ACHN (cell line): ENCODE measurements at regions not wholly inside any gene's neighbourhood (a gene's known extent, or its start where the extent isn't known, plus 50 kb on each side); places are given as distances from the start of the nearest gene placed in this dataset.

ENCODE experiments used
- DNase-seq: peaks from one replicate; pipeline ENCODE4 v3.0.0-alpha.2; 2015
- in situ Hi-C: cut with HindIII; loops from 2 replicates; pipeline ENCODE4 v1.10.0; 2017; ENCODE audit warnings: low sequenced_read_pairs, low pct_ligation_motif_present, low pct_unique_long_range_greater_than_20kb

- in situ Hi-C loops, result no loop called here
- DNase-seq, result no peak
Measured at GRCh38 chr5:93055561-93055960, 525.5 kb downstream of the NR2F1-AS1 start.

- in situ Hi-C loops, result no loop called here
- DNase-seq, result no peak
Measured at GRCh38 chr5:93054424-93055163, 526.4 kb downstream of the NR2F1-AS1 start.

GRCh38 chr5:93053825-93054224 lies 527.2 kb downstream of the NR2F1-AS1 start:
- DNase-seq, result no peak
- in situ Hi-C loops, result no loop called here

- no peak for DNase-seq
- in situ Hi-C loops, result no loop called here
Measured at GRCh38 chr5:93048858-93049257, 532.2 kb downstream of the NR2F1-AS1 start.

- in situ Hi-C loops, result no loop called here
- no peak for DNase-seq
Measured at GRCh38 chr5:93044859-93045666, 536.0 kb downstream of the NR2F1-AS1 start.

GRCh38 chr5:93039888-93040287 lies 541.1 kb downstream of the NR2F1-AS1 start:
- in situ Hi-C loops, result no loop called here

GRCh38 chr5:93034621-93035590 lies 546.1 kb downstream of the NR2F1-AS1 start:
- in situ Hi-C loops, result no loop called here
- no peak for DNase-seq

More at GRCh38 chr5:93039888-93040287, 541.1 kb downstream of the NR2F1-AS1 start:
- no peak for DNase-seq

GRCh38 chr5:93022796-93023447 lies 558.1 kb downstream of the NR2F1-AS1 start:
- in situ Hi-C loops, result no loop called here
- DNase-seq, result no peak

- in situ Hi-C loops, result no loop called here
- DNase-seq, result no peak
Measured at GRCh38 chr5:93022211-93022610, 558.8 kb downstream of the NR2F1-AS1 start.

GRCh38 chr5:93019896-93020295 lies 561.1 kb downstream of the NR2F1-AS1 start:
- in situ Hi-C loops, result no loop called here
- no peak for DNase-seq

GRCh38 chr5:93018461-93018860 lies 562.6 kb downstream of the NR2F1-AS1 start:
- DNase-seq, result no peak
- in situ Hi-C loops, result no loop called here

GRCh38 chr5:93017849-93018248 lies 563.2 kb downstream of the NR2F1-AS1 start:
- DNase-seq, result no peak
- in situ Hi-C loops, result no loop called here

GRCh38 chr5:93017376-93017775 lies 563.6 kb downstream of the NR2F1-AS1 start:
- in situ Hi-C loops, result no loop called here
- DNase-seq, result no peak

- in situ Hi-C loops, result no loop called here
- no peak for DNase-seq
Measured at GRCh38 chr5:93010616-93011015, 570.4 kb downstream of the NR2F1-AS1 start.

- in situ Hi-C loops, result no loop called here
- DNase-seq, result no peak
Measured at GRCh38 chr5:93010037-93010436, 571.0 kb downstream of the NR2F1-AS1 start.

- no peak for DNase-seq
- in situ Hi-C loops, result no loop called here
Measured at GRCh38 chr5:93008502-93009207, 572.4 kb downstream of the NR2F1-AS1 start.

- in situ Hi-C loops, result no loop called here
- DNase-seq, result no peak
Measured at GRCh38 chr5:93006915-93007314, 574.1 kb downstream of the NR2F1-AS1 start.

- in situ Hi-C loops, result no loop called here
- DNase-seq, result no peak
Measured at GRCh38 chr5:92998456-92998855, 582.6 kb downstream of the NR2F1-AS1 start.
